ENCODE measurements at regions not wholly inside any gene's neighbourhood (a gene's known extent, or its start where the extent isn't known, plus 50 kb on each side); places are given as distances from the start of the nearest gene placed in this dataset.
A peak's percentile ranks its signal among the peaks of the same experiment; 100 is the strongest.

- Mint-ChIP-seq H3K36me3 (no peaks in the 10 kb centered on the region), H3K27me3 (no peaks in the 10 kb centered on the region), H3K9me3 (peaks cover 0 to 4% (median 0%) of the 10 kb centered on the region in 3 donors), H3K27ac (no peak overlapping the region), H3K4me1 (no peaks in the 10 kb centered on the region), H3K4me3 (no peak overlapping the region)
These were observed 171.4 kb downstream of the KITLG start for GRCh38 chr12:88408823-88409222.

- no peaks in the 10 kb centered on the region for H3K27me3 Mint-ChIP-seq
- H3K4me3 Mint-ChIP-seq: no peak overlapping the region
- no peak overlapping the region for H3K27ac Mint-ChIP-seq
- peaks cover 0 to 4% (median 0%) of the 10 kb centered on the region in 3 donors for H3K9me3 Mint-ChIP-seq
- no peaks in the 10 kb centered on the region for H3K36me3 Mint-ChIP-seq
- no peaks in the 10 kb centered on the region for H3K4me1 Mint-ChIP-seq
These were observed 171.0 kb downstream of the KITLG start for GRCh38 chr12:88409257-88409656.

- no peaks in the 10 kb centered on the region for H3K27me3 Mint-ChIP-seq
- no peaks in the 10 kb centered on the region for H3K4me1 Mint-ChIP-seq
- peaks cover 0 to 4% (median 0%) of the 10 kb centered on the region in 3 donors for H3K9me3 Mint-ChIP-seq
- H3K4me3 Mint-ChIP-seq: no peak overlapping the region
- H3K36me3 Mint-ChIP-seq: no peaks in the 10 kb centered on the region
- H3K27ac Mint-ChIP-seq: no peak overlapping the region
These were observed 168.6 kb downstream of the KITLG start for GRCh38 chr12:88411689-88412088.

DNA sequence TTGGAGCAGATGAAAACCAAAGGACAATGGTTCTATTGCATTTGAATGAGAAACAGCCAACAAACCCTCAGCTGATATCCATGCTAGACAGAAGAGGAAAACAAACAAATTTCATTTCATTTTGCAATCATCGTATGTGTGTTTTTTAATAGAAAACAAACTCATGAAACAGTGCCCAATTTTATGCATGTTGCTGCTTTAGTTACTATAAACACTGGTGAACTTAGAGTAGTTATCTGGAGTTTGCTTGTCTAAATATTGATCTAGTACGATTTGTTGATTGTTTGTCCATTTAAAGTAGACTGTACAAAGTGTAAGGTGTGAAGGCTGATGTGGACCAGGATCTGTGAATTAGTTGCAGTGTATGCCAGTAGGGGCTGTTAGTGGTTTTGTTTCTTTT, 166.6 kb downstream of the KITLG start:
- Mint-ChIP-seq H3K4me1 (no peaks in the 10 kb centered on the region), H3K36me3 (no peaks in the 10 kb centered on the region), H3K9me3 (peaks cover 0 to 4% (median 0%) of the 10 kb centered on the region in 3 donors), H3K27ac (no peak overlapping the region), H3K27me3 (no peaks in the 10 kb centered on the region), H3K4me3 (no peak overlapping the region)

DNA sequence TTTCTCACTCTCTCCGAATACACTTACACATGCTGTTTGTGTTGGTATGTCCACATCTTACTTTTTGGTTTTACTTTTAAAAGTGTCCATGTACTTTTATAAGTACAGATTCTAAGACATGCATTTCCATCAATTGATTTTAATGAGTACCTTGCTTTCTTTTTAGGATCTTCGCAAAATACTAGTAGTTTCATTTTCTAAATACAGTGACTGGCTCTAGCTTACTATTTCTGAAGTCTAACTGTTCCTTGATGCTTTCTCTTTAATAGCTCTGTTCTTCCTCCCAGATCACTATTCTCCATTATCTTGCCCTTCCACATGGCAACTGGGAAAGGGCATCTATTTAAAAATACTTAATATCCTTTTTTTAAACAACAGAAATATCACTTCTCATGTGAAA, 164.1 kb downstream of the KITLG start:
- no peaks in the 10 kb centered on the region for H3K27me3 Mint-ChIP-seq

DNA sequence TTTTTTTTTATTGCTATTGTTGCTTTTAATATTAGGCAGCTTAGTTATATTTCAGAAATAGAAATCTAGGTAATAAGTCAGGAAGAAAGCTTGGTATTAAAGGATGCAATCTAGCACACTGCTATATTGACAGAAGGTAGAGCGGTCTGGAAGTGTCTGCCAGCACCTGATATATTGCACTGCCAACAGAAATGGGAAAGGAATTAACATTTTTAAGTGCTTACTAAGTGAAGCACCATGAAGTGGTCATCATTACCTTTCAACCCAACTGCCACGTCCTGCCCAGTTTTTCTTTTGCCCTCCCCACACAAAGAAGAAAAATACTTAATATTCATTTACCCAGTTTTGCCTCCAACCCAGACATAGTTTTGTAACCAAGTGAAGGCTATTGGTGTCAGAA, 163.5 kb downstream of the KITLG start:
- Mint-ChIP-seq H3K36me3 (no peaks in the 10 kb centered on the region), H3K9me3 (no peaks in the 10 kb centered on the region), H3K27me3 (no peaks in the 10 kb centered on the region), H3K4me1 (no peaks in the 10 kb centered on the region), H3K27ac (no peak overlapping the region), H3K4me3 (no peak overlapping the region)

More for the DNA sequence above, 164.1 kb downstream of the KITLG start:
- H3K4me1 Mint-ChIP-seq: no peaks in the 10 kb centered on the region
- H3K27ac Mint-ChIP-seq: no peak overlapping the region
- no peaks in the 10 kb centered on the region for H3K36me3 Mint-ChIP-seq
- no peaks in the 10 kb centered on the region for H3K9me3 Mint-ChIP-seq
- no peak overlapping the region for H3K4me3 Mint-ChIP-seq

DNA sequence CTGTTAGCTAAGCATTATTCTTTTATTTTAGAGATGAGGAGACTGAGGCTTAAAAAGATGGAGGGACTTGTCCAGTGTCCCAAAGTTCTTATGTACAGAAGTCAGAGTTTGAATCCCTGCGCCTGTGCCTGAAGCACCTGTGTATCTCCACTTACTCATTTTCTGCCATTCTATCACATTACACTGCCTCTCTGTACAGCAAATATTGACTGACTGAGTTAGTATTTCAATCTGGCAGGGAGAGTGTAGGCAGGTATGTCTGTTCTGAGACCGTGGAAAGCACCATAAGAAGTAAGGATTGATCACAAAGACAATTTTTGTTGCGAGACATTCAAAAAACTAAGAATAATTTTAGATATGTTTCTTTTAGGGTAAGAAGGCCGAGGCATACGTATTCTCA, 162.7 kb downstream of the KITLG start:
- H3K36me3 Mint-ChIP-seq: no peaks in the 10 kb centered on the region
- no peak overlapping the region for H3K4me3 Mint-ChIP-seq
- H3K27me3 Mint-ChIP-seq: no peaks in the 10 kb centered on the region
- no peaks in the 10 kb centered on the region for H3K4me1 Mint-ChIP-seq
- no peaks in the 10 kb centered on the region for H3K9me3 Mint-ChIP-seq
- H3K27ac Mint-ChIP-seq: no peak overlapping the region

- Mint-ChIP-seq H3K9me3 (no peaks in the 10 kb centered on the region), H3K4me3 (peak overlapping the region in 1 of 4 donors; percentile 53), H3K4me1 (no peaks in the 10 kb centered on the region), H3K36me3 (no peaks in the 10 kb centered on the region), H3K27ac (no peak overlapping the region), H3K27me3 (no peaks in the 10 kb centered on the region)
These were observed 161.3 kb downstream of the KITLG start for GRCh38 chr12:88418856-88419497.

- Mint-ChIP-seq H3K4me1 (no peaks in the 10 kb centered on the region), H3K4me3 (no peak overlapping the region), H3K27ac (no peak overlapping the region), H3K9me3 (no peaks in the 10 kb centered on the region), H3K36me3 (no peaks in the 10 kb centered on the region), H3K27me3 (no peaks in the 10 kb centered on the region)
These were observed 160.5 kb downstream of the KITLG start for GRCh38 chr12:88419794-88420193.

DNA sequence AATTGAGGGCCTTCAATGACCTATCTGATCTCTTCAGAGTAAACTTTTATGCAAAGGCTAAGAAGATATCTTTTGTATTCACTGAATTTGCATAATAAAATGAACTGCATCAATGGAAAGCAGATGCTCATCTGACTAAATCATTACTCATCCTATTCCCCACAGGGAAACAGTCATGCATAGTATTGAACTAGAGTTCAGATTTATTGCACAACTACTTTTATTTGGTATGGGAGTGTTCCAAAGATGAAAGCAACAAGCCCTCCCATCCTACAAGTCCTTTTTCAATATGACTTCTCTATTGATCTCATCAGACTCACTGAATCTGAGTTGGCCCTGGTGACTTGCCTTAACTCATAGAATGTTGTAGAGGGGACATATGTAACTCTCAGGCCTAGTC, 159.8 kb downstream of the KITLG start:
- Mint-ChIP-seq H3K4me1 (no peaks in the 10 kb centered on the region), H3K36me3 (no peaks in the 10 kb centered on the region), H3K27me3 (no peaks in the 10 kb centered on the region), H3K27ac (no peak overlapping the region), H3K4me3 (no peak overlapping the region), H3K9me3 (no peaks in the 10 kb centered on the region)

GRCh38 chr12:88424791-88425730, 155.2 kb downstream of the KITLG start:
- Mint-ChIP-seq H3K4me1 (no peaks in the 10 kb centered on the region), H3K9me3 (peaks cover 0 to 8% (median 4%) of the 10 kb centered on the region in 3 donors), H3K27me3 (no peaks in the 10 kb centered on the region), H3K4me3 (no peak overlapping the region), H3K36me3 (no peaks in the 10 kb centered on the region), H3K27ac (no peak overlapping the region)

DNA sequence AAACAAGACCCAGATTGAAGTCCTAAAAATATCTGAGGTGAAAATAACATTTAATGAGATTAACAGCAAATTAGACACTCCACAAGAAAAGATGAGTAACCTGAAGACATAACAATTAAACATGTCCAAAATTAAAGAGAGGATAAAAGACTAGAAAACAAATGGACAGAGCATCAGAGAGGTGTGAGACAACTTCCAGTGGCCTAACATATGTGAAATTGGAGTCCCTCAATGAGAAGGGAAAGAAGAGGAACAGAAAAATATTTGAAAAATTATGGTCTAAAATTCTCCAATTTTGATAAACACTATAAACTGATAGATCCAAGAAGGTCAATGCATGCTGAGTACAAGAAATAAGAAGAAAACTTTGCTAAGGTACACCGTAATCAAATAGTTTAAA, 151.9 kb downstream of the KITLG start:
- Mint-ChIP-seq H3K27ac (no peak overlapping the region), H3K27me3 (no peaks in the 10 kb centered on the region), H3K36me3 (no peaks in the 10 kb centered on the region), H3K9me3 (peaks cover 0 to 10% (median 4%) of the 10 kb centered on the region in 3 donors), H3K4me1 (peaks cover 0 to 2% (median 0%) of the 10 kb centered on the region in 3 donors), H3K4me3 (no peak overlapping the region)

GRCh38 chr12:88431246-88431645, 149.0 kb downstream of the KITLG start:
- Mint-ChIP-seq H3K4me1 (peaks cover 0 to 2% (median 0%) of the 10 kb centered on the region in 3 donors), H3K9me3 (peaks cover 0 to 10% (median 4%) of the 10 kb centered on the region in 3 donors), H3K36me3 (no peaks in the 10 kb centered on the region), H3K4me3 (no peak overlapping the region), H3K27me3 (no peaks in the 10 kb centered on the region), H3K27ac (no peak overlapping the region)

DNA sequence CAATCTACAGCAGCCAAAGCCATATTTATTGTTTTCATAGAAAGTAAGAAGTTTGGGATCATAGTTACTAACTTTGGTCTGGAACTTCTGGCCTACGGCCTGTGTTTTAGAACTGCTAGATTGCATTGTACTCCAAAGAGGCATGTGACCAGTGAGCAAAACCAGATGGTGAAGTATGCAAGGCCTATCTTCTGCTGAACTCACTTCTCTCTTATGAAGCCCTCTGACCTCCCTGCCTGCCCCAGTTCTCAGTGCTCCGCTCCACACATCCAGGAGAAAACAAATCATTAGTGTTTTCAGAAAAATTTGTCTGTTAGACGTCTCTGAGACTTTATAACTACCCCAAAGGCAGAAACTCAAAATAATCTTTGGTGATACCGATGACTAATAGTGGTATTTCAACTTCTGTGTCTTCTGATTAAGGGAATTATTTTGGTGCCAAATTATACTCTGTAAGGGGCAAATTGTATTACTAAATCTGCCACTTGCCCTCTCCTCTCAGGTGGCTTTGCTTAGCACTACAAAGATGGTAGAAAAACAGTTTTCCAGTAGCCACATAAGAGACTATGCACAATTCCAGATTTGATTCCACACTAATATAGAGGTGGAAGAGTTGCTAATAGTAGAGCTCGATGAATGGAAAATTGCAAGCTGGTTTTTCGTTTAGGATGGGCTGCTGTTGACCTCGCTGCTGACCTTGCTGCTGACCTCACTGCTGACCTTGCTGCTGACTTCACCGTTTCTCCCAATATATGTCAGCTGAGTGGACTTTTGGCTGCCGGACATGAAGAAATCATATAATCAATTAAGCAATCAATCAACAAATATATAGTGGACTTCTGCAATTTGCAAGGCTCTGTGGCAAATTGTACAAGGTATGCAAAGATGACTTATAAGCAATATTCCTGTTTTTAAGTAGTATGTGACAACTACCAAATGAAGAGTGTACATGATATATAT, 147.5 kb downstream of the KITLG start:
- Mint-ChIP-seq H3K9me3 (peaks cover 0 to 10% (median 4%) of the 10 kb centered on the region in 3 donors), H3K27me3 (no peaks in the 10 kb centered on the region), H3K4me3 (no peak overlapping the region), H3K36me3 (no peaks in the 10 kb centered on the region), H3K27ac (no peak overlapping the region), H3K4me1 (peaks cover 0 to 2% (median 0%) of the 10 kb centered on the region in 3 donors)

Measured in IgD-negative memory B cell (primary cell).